ENCODE measurements at regions not wholly inside any gene's neighbourhood (a gene's known extent, or its start where the extent isn't known, plus 50 kb on each side); places are given as distances from the start of the nearest gene placed in this dataset.
A peak's percentile ranks its signal among the peaks of the same experiment; 100 is the strongest.

- DNase-seq (ENCODE audit: low spot score): peak; percentile 86
Observed at GRCh38 chr6:21992178-21992967, 304.5 kb downstream of the PRL start.

GRCh38 chr6:21993841-21994240, 303.0 kb downstream of the PRL start:
- DNase-seq (ENCODE audit: low spot score): no peak

GRCh38 chr6:21994821-21995220, 302.0 kb downstream of the PRL start:
- DNase-seq (ENCODE audit: low spot score): no peak

GRCh38 chr6:21995318-21995717, 301.5 kb downstream of the PRL start:
- DNase-seq (ENCODE audit: low spot score): no peak

- peak; percentile 47 for DNase-seq (ENCODE audit: low spot score)
Observed at GRCh38 chr6:21996425-21997118, 300.3 kb downstream of the PRL start.

GRCh38 chr6:21997119-21998037, 299.5 kb downstream of the PRL start:
- DNase-seq (ENCODE audit: low spot score): no peak

- DNase-seq (ENCODE audit: low spot score): no peak
Observed at GRCh38 chr6:21998582-21998981, 298.3 kb downstream of the PRL start.

GRCh38 chr6:21999012-21999528, 297.8 kb downstream of the PRL start:
- peak; percentile 68 for DNase-seq (ENCODE audit: low spot score)

GRCh38 chr6:21999741-22000140, 297.1 kb downstream of the PRL start:
- no peak for DNase-seq (ENCODE audit: low spot score)

GRCh38 chr6:22001396-22002027, 295.3 kb downstream of the PRL start:
- DNase-seq (ENCODE audit: low spot score): no peak

GRCh38 chr6:22003287-22003686, 293.5 kb downstream of the PRL start:
- peak; percentile 87 for DNase-seq (ENCODE audit: low spot score)

GRCh38 chr6:22006795-22007194, 290.0 kb downstream of the PRL start:
- DNase-seq (ENCODE audit: low spot score): no peak

GRCh38 chr6:22007469-22007868, 289.4 kb downstream of the PRL start:
- no peak for DNase-seq (ENCODE audit: low spot score)

- DNase-seq (ENCODE audit: low spot score): no peak
Observed at GRCh38 chr6:22008248-22008836, 288.5 kb downstream of the PRL start.

GRCh38 chr6:22010102-22010501, 286.7 kb downstream of the PRL start:
- no peak for DNase-seq (ENCODE audit: low spot score)

- DNase-seq (ENCODE audit: low spot score): no peak
Observed at GRCh38 chr6:22015216-22015615, 281.6 kb downstream of the PRL start.

GRCh38 chr6:22015944-22016343, 280.9 kb downstream of the PRL start:
- no peak for DNase-seq (ENCODE audit: low spot score)

GRCh38 chr6:22017272-22017671, 279.6 kb downstream of the PRL start:
- no peak for DNase-seq (ENCODE audit: low spot score)

GRCh38 chr6:22017766-22018165, 279.1 kb downstream of the PRL start:
- no peak for DNase-seq (ENCODE audit: low spot score)

- DNase-seq (ENCODE audit: low spot score): no peak
Observed at GRCh38 chr6:22019857-22020256, 277.0 kb downstream of the PRL start.

All from umbilical cord (tissue), 1 donor.